GM23338 (cell line): ENCODE measurements at regions not wholly inside any gene's neighbourhood (a gene's known extent, or its start where the extent isn't known, plus 50 kb on each side); places are given as distances from the start of the nearest gene placed in this dataset.

ENCODE experiments used
- ATAC-seq: fragments of 200-7000 bp; cut with Tn5 transposase; 3 replicates; pipeline ENCODE4 v1.9.1; 2020
- DNase-seq: peaks from one replicate; pipeline ENCODE4 v3.0.0-alpha.2; 2015; ENCODE audit warnings: low spot score
- H2AFZ ChIP-seq: fragments of 200-600 bp; sonication (generic); 2 replicates; pipeline ENCODE4 v1.8.0; 2016; ENCODE audit warnings: antibody characterized with exemption, mild to moderate bottlenecking, moderate library complexity
- H3F3A ChIP-seq: fragments of 200-600 bp; sonication (generic); replicated peaks from 2 replicates; pipeline ENCODE4 v1.8.0; 2017; ENCODE audit warnings: antibody characterized with exemption, mixed run types, low read depth
- H3K27ac ChIP-seq: fragments of 200-600 bp; sonication (generic); 2 replicates; pipeline ENCODE4 v1.6.1; 2016; ENCODE audit warnings: low read depth
- H3K27me3 ChIP-seq: fragments of 200-600 bp; sonication (generic); 2 replicates; pipeline ENCODE4 v1.8.0; 2016; ENCODE audit warnings: mild to moderate bottlenecking, mixed run types, moderate library complexity; ENCODE audit not compliant: insufficient read depth
- H3K36me3 ChIP-seq: fragments of 200-600 bp; sonication (generic); 2 replicates; pipeline ENCODE4 v1.8.0; 2016; ENCODE audit warnings: mild to moderate bottlenecking; ENCODE audit not compliant: insufficient read depth
- H3K4me1 ChIP-seq: fragments of 200-600 bp; sonication (generic); 2 replicates; pipeline ENCODE4 v1.8.0; 2016; ENCODE audit warnings: mild to moderate bottlenecking, moderate library complexity; ENCODE audit not compliant: insufficient read depth
- H3K4me2 ChIP-seq: fragments of 200-600 bp; sonication (generic); 2 replicates; pipeline ENCODE4 v1.7.1; 2017; ENCODE audit warnings: mixed run types
- H3K4me3 ChIP-seq: fragments of 200-600 bp; sonication (generic); 2 replicates; pipeline ENCODE4 v1.6.1; 2016; ENCODE audit warnings: mixed run types
- H3K79me2 ChIP-seq: fragments of 200-600 bp; sonication (generic); replicated peaks from 2 replicates; pipeline ENCODE4 v1.8.0; 2017; ENCODE audit warnings: mild to moderate bottlenecking; ENCODE audit not compliant: insufficient read depth
- H3K9me2 ChIP-seq: fragments of 200-600 bp; sonication (generic); 2 replicates; pipeline ENCODE4 v1.8.0; 2017; ENCODE audit not compliant: insufficient read depth
- H4K20me1 ChIP-seq: fragments of 200-600 bp; sonication (generic); replicated peaks from 2 replicates; pipeline ENCODE4 v1.8.0; 2017; ENCODE audit warnings: mild to moderate bottlenecking; ENCODE audit not compliant: insufficient read depth
- H3K27ac Mint-ChIP-seq: 2 replicates; pipeline ENCODE4 v1.8.0; 2020; ENCODE audit warnings: inconsistent platforms, mild to moderate bottlenecking, moderate library complexity, mixed read lengths
- H3K27me3 Mint-ChIP-seq: 3 replicates; pipeline ENCODE4 v1.8.0; 2022; ENCODE audit warnings: low read depth, mild to moderate bottlenecking, moderate library complexity, mixed read lengths, inconsistent platforms; ENCODE audit not compliant: insufficient read depth, poor library complexity
- H3K36me3 Mint-ChIP-seq: 3 replicates; pipeline ENCODE4 v1.8.0; 2021; ENCODE audit warnings: low read depth, mild to moderate bottlenecking, inconsistent platforms, moderate library complexity, mixed read lengths
- H3K4me1 Mint-ChIP-seq: 3 replicates; pipeline ENCODE4 v1.8.0; 2020; ENCODE audit warnings: mild to moderate bottlenecking, inconsistent platforms, mixed read lengths
- H3K4me3 Mint-ChIP-seq: 3 replicates; pipeline ENCODE4 v1.8.0; 2021; ENCODE audit warnings: moderate library complexity, mild to moderate bottlenecking, inconsistent platforms, mixed read lengths
- H3K9me3 Mint-ChIP-seq: 3 replicates; pipeline ENCODE4 v1.8.0; 2020; ENCODE audit warnings: moderate library complexity, mild to moderate bottlenecking, inconsistent platforms, mixed read lengths
- CREB1 ChIP-seq: fragments of 250-450 bp; sonication (Bioruptor Pico); IDR thresholded peaks from 2 replicates; pipeline ENCODE4 v1.5.0; 2020; ENCODE audit warnings: low read depth, mild to moderate bottlenecking, moderate library complexity
- EZH2 ChIP-seq: fragments of 200-600 bp; sonication (generic); IDR thresholded peaks from one replicate; pipeline ENCODE4 v1.8.0; 2017; ENCODE audit warnings: antibody characterized with exemption, mild to moderate bottlenecking, low read depth; ENCODE audit not compliant: unreplicated experiment
- EZH2phosphoT487 ChIP-seq: fragments of 200-600 bp; sonication (generic); IDR thresholded peaks from one replicate; pipeline ENCODE4 v1.8.1; 2018; ENCODE audit warnings: antibody characterized with exemption; ENCODE audit not compliant: unreplicated experiment
- JUNB ChIP-seq: IDR thresholded peaks from one replicate; pipeline ENCODE4 v1.6.1; 2016; ENCODE audit warnings: antibody characterized with exemption; ENCODE audit not compliant: unreplicated experiment
- NANOG ChIP-seq: IDR thresholded peaks from 2 replicates; pipeline ENCODE4 v1.6.1; 2016; ENCODE audit warnings: antibody characterized with exemption, borderline replicate concordance
- POLR2AphosphoS5 ChIP-seq: IDR thresholded peaks from 2 replicates; pipeline ENCODE4 v1.6.1; 2016; ENCODE audit warnings: antibody characterized with exemption, low read depth
- ZNF114 ChIP-seq: fragments of 250-450 bp; sonication (Bioruptor Pico); IDR thresholded peaks from 2 replicates; pipeline ENCODE4 v1.5.0; 2020; ENCODE audit warnings: mild to moderate bottlenecking, moderate library complexity
- ZNF331 ChIP-seq: fragments of 250-450 bp; sonication (Bioruptor Pico); IDR thresholded peaks from 2 replicates; pipeline ENCODE4 v1.5.0; 2020; ENCODE audit warnings: low read depth, mild to moderate bottlenecking, moderate library complexity
- TF ChIP-seq, protein P1 (sequence below): IDR thresholded peaks from 2 replicates; pipeline ENCODE4 v1.6.1; 2016; ENCODE audit warnings: antibody characterized with exemption
- TF ChIP-seq, protein P2 (sequence below): fragments of 250-450 bp; sonication (Bioruptor Pico); IDR thresholded peaks from 2 replicates; pipeline ENCODE4 v1.5.0; 2020; ENCODE audit warnings: mild to moderate bottlenecking, moderate library complexity
- TF ChIP-seq, protein P3 (sequence below), 2 experiments: fragments of 200-600 bp in 1 of 2; sonication (generic) in 1 of 2; conservative IDR thresholded peaks; 2 replicates each; pipeline versions ENCODE4 v1.5.1 to v1.6.1; 2016 to 2017; ENCODE audit warnings: antibody characterized with exemption in 2 of 2, low read depth in 2 of 2, mild to moderate bottlenecking in 2 of 2, moderate library complexity in 1 of 2
- TF ChIP-seq, protein P4 (sequence below): IDR thresholded peaks from one replicate; pipeline ENCODE4 v1.6.1; 2018; ENCODE audit warnings: antibody characterized with exemption; ENCODE audit not compliant: unreplicated experiment

DNA sequence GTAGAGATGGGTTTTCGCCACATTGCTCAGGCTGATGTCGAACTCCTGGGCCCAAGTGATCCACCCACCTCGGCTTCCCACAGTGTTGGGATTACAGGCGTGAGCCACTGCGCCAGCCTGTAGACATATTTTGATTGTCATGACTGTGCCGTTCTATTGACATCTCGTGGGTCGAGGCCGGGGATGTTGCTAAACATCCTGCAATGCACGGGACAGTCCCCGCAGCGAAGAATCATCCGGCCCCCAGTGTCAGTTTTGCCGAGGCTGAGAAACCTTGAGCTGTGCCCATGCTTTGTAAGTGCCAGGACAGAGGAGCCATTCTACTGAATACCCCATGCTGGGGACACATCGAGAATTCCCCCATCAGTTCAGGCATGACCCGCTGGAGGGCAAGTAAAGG is 69.1 kb upstream of the GSE1 start:
- H3F3A ChIP-seq: no peaks in the 10 kb centered on the region

More for the DNA sequence above, 69.1 kb upstream of the GSE1 start:
- TF ChIP-seq JUNB: no peak
- no peak for TF ChIP-seq ZNF331
- TF ChIP-seq CREB1 (CRISPR knock-in tag): no peak
- TF ChIP-seq ZNF114 (CRISPR knock-in tag): no peak
- TF ChIP-seq, protein P1, sequence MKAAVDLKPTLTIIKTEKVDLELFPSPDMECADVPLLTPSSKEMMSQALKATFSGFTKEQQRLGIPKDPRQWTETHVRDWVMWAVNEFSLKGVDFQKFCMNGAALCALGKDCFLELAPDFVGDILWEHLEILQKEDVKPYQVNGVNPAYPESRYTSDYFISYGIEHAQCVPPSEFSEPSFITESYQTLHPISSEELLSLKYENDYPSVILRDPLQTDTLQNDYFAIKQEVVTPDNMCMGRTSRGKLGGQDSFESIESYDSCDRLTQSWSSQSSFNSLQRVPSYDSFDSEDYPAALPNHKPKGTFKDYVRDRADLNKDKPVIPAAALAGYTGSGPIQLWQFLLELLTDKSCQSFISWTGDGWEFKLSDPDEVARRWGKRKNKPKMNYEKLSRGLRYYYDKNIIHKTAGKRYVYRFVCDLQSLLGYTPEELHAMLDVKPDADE: no peak
- TF ChIP-seq, protein P2, sequence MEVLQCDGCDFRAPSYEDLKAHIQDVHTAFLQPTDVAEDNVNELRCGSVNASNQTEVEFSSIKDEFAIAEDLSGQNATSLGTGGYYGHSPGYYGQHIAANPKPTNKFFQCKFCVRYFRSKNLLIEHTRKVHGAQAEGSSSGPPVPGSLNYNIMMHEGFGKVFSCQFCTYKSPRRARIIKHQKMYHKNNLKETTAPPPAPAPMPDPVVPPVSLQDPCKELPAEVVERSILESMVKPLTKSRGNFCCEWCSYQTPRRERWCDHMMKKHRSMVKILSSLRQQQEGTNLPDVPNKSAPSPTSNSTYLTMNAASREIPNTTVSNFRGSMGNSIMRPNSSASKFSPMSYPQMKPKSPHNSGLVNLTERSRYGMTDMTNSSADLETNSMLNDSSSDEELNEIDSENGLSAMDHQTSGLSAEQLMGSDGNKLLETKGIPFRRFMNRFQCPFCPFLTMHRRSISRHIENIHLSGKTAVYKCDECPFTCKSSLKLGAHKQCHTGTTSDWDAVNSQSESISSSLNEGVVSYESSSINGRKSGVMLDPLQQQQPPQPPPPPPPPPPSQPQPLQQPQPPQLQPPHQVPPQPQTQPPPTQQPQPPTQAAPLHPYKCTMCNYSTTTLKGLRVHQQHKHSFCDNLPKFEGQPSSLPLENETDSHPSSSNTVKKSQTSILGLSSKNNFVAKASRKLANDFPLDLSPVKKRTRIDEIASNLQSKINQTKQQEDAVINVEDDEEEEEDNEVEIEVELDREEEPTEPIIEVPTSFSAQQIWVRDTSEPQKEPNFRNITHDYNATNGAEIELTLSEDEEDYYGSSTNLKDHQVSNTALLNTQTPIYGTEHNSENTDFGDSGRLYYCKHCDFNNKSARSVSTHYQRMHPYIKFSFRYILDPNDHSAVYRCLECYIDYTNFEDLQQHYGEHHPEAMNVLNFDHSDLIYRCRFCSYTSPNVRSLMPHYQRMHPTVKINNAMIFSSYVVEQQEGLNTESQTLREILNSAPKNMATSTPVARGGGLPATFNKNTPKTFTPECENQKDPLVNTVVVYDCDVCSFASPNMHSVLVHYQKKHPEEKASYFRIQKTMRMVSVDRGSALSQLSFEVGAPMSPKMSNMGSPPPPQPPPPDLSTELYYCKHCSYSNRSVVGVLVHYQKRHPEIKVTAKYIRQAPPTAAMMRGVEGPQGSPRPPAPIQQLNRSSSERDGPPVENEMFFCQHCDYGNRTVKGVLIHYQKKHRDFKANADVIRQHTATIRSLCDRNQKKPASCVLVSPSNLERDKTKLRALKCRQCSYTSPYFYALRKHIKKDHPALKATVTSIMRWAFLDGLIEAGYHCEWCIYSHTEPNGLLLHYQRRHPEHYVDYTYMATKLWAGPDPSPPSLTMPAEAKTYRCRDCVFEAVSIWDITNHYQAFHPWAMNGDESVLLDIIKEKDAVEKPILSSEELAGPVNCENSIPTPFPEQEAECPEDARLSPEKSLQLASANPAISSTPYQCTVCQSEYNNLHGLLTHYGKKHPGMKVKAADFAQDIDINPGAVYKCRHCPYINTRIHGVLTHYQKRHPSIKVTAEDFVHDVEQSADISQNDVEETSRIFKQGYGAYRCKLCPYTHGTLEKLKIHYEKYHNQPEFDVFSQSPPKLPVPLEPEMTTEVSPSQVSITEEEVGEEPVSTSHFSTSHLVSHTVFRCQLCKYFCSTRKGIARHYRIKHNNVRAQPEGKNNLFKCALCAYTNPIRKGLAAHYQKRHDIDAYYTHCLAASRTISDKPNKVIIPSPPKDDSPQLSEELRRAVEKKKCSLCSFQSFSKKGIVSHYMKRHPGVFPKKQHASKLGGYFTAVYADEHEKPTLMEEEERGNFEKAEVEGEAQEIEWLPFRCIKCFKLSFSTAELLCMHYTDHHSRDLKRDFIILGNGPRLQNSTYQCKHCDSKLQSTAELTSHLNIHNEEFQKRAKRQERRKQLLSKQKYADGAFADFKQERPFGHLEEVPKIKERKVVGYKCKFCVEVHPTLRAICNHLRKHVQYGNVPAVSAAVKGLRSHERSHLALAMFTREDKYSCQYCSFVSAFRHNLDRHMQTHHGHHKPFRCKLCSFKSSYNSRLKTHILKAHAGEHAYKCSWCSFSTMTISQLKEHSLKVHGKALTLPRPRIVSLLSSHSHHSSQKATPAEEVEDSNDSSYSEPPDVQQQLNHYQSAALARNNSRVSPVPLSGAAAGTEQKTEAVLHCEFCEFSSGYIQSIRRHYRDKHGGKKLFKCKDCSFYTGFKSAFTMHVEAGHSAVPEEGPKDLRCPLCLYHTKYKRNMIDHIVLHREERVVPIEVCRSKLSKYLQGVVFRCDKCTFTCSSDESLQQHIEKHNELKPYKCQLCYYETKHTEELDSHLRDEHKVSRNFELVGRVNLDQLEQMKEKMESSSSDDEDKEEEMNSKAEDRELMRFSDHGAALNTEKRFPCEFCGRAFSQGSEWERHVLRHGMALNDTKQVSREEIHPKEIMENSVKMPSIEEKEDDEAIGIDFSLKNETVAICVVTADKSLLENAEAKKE (CRISPR knock-in tag): no peak
- no peak for TF ChIP-seq EZH2phosphoT487
- TF ChIP-seq POLR2AphosphoS5: no peak
- no peak for TF ChIP-seq NANOG
- TF ChIP-seq, protein P3, sequence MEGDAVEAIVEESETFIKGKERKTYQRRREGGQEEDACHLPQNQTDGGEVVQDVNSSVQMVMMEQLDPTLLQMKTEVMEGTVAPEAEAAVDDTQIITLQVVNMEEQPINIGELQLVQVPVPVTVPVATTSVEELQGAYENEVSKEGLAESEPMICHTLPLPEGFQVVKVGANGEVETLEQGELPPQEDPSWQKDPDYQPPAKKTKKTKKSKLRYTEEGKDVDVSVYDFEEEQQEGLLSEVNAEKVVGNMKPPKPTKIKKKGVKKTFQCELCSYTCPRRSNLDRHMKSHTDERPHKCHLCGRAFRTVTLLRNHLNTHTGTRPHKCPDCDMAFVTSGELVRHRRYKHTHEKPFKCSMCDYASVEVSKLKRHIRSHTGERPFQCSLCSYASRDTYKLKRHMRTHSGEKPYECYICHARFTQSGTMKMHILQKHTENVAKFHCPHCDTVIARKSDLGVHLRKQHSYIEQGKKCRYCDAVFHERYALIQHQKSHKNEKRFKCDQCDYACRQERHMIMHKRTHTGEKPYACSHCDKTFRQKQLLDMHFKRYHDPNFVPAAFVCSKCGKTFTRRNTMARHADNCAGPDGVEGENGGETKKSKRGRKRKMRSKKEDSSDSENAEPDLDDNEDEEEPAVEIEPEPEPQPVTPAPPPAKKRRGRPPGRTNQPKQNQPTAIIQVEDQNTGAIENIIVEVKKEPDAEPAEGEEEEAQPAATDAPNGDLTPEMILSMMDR (conservative IDR thresholded peaks at IDR 0.05; ENCODE audit: low read depth in 2 of 2): no peak
- no peak for TF ChIP-seq EZH2
- TF ChIP-seq, protein P4, sequence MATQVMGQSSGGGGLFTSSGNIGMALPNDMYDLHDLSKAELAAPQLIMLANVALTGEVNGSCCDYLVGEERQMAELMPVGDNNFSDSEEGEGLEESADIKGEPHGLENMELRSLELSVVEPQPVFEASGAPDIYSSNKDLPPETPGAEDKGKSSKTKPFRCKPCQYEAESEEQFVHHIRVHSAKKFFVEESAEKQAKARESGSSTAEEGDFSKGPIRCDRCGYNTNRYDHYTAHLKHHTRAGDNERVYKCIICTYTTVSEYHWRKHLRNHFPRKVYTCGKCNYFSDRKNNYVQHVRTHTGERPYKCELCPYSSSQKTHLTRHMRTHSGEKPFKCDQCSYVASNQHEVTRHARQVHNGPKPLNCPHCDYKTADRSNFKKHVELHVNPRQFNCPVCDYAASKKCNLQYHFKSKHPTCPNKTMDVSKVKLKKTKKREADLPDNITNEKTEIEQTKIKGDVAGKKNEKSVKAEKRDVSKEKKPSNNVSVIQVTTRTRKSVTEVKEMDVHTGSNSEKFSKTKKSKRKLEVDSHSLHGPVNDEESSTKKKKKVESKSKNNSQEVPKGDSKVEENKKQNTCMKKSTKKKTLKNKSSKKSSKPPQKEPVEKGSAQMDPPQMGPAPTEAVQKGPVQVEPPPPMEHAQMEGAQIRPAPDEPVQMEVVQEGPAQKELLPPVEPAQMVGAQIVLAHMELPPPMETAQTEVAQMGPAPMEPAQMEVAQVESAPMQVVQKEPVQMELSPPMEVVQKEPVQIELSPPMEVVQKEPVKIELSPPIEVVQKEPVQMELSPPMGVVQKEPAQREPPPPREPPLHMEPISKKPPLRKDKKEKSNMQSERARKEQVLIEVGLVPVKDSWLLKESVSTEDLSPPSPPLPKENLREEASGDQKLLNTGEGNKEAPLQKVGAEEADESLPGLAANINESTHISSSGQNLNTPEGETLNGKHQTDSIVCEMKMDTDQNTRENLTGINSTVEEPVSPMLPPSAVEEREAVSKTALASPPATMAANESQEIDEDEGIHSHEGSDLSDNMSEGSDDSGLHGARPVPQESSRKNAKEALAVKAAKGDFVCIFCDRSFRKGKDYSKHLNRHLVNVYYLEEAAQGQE: no peak
- no peaks in the 10 kb centered on the region for H3K79me2 ChIP-seq
- no peak for DNase-seq
- no peaks in the 10 kb centered on the region for H3K27me3 ChIP-seq
- no peaks in the 10 kb centered on the region; the same call in 1 of the 2 replicates for H3K4me1 ChIP-seq
- no peak overlapping the region for H3K4me2 ChIP-seq
- H2AFZ ChIP-seq: no peak overlapping the region
- Mint-ChIP-seq H3K4me1 (peaks cover 17% of the 10 kb centered on the region), H3K27me3 (peaks cover 11% of the 10 kb centered on the region), H3K27ac (no peak overlapping the region), H3K36me3 (peaks cover 8% of the 10 kb centered on the region), H3K9me3 (peaks cover 17% of the 10 kb centered on the region), H3K4me3 (no peak overlapping the region)
- H3K9me2 ChIP-seq: no peaks in the 10 kb centered on the region
- H4K20me1 ChIP-seq: no peaks in the 10 kb centered on the region
- no peaks in the 10 kb centered on the region for H3K36me3 ChIP-seq
- no peak overlapping the region for H3K27ac ChIP-seq
- no peak overlapping the region for H3K4me3 ChIP-seq
- ATAC-seq: no peak
